SK-N-SH treated with all-trans-retinoic acid at 6 μM for 48 hours (cell line): ENCODE measurements at regions not wholly inside any gene's neighbourhood (a gene's known extent, or its start where the extent isn't known, plus 50 kb on each side); places are given as distances from the start of the nearest gene placed in this dataset.

ENCODE experiments used
- ATAC-seq: fragments of 200-7000 bp; cut with Tn5 transposase; 3 replicates; pipeline ENCODE4 v1.9.1; 2020; ENCODE audit warnings: mild to moderate bottlenecking, moderate library complexity
- ARNTL ChIP-seq: fragments of 450-650 bp; formaldehyde crosslinking; IDR thresholded peaks from 2 replicates; pipeline ENCODE4 v1.5.0; 2020; ENCODE audit warnings: low read depth, mild to moderate bottlenecking, moderate library complexity, borderline replicate concordance
- BACH2 ChIP-seq: fragments of 250-450 bp; sonication (Bioruptor Pico); IDR thresholded peaks from 2 replicates; pipeline ENCODE4 v1.9.0; 2021; ENCODE audit warnings: mild to moderate bottlenecking, borderline replicate concordance
- CSDC2 ChIP-seq: fragments of 250-450 bp; sonication (Bioruptor Pico); IDR thresholded peaks from 2 replicates; pipeline ENCODE4 v1.5.0; 2020; ENCODE audit warnings: mild to moderate bottlenecking, moderate library complexity
- ESRRG ChIP-seq: fragments of 250-450 bp; sonication (Bioruptor Pico); IDR thresholded peaks from 2 replicates; pipeline ENCODE4 v1.6.1; 2021; ENCODE audit warnings: mild to moderate bottlenecking
- ISL1 ChIP-seq: fragments of 250-450 bp; sonication (Bioruptor Pico); IDR thresholded peaks from 2 replicates; pipeline ENCODE4 v2.1.2; 2022; ENCODE audit warnings: mild to moderate bottlenecking, moderate library complexity
- OSR1 ChIP-seq: fragments of 250-450 bp; sonication (Bioruptor Pico); IDR thresholded peaks from 2 replicates; pipeline ENCODE4 v1.8.0; 2022; ENCODE audit warnings: moderate library complexity, mild to moderate bottlenecking, inconsistent platforms
- POU6F1 ChIP-seq: fragments of 250-450 bp; sonication (Bioruptor Pico); IDR thresholded peaks from 2 replicates; pipeline ENCODE4 v1.8.0; 2021; ENCODE audit warnings: low read depth, mild to moderate bottlenecking, moderate library complexity, borderline replicate concordance
- PPARA ChIP-seq: fragments of 250-450 bp; sonication (Bioruptor Pico); IDR thresholded peaks from 2 replicates; pipeline ENCODE4 v1.5.0; 2020; ENCODE audit warnings: mild to moderate bottlenecking, borderline replicate concordance
- RARB ChIP-seq: fragments of 250-450 bp; sonication (Bioruptor Pico); IDR thresholded peaks from 2 replicates; pipeline ENCODE4 v1.8.0; 2021; ENCODE audit warnings: mild to moderate bottlenecking, moderate library complexity
- SNAI2 ChIP-seq: fragments of 250-450 bp; sonication (Bioruptor Pico); IDR thresholded peaks from 2 replicates; pipeline ENCODE4 v1.5.0; 2020; ENCODE audit warnings: mild to moderate bottlenecking, moderate library complexity
- TCF4 ChIP-seq: fragments of 250-450 bp; sonication (Bioruptor Pico); IDR thresholded peaks from 2 replicates; pipeline ENCODE4 v1.8.0; 2021; ENCODE audit warnings: mild to moderate bottlenecking, moderate library complexity, borderline replicate concordance
- TOX ChIP-seq: fragments of 250-450 bp; sonication (Bioruptor Pico); IDR thresholded peaks from 2 replicates; pipeline ENCODE4 v1.8.0; 2021; ENCODE audit warnings: mild to moderate bottlenecking, moderate library complexity, borderline replicate concordance
- ZC3H10 ChIP-seq: fragments of 250-450 bp; sonication (Bioruptor Pico); IDR thresholded peaks from 2 replicates; pipeline ENCODE4 v1.5.1; 2021; ENCODE audit warnings: mild to moderate bottlenecking, moderate library complexity
- ZFP3 ChIP-seq: fragments of 250-450 bp; sonication (Bioruptor Pico); IDR thresholded peaks from 2 replicates; pipeline ENCODE4 v1.5.0; 2020; ENCODE audit warnings: mild to moderate bottlenecking, moderate library complexity
- ZFP30 ChIP-seq: fragments of 450-650 bp; formaldehyde crosslinking; IDR thresholded peaks from 2 replicates; pipeline ENCODE4 v1.5.0; 2022; ENCODE audit warnings: mild to moderate bottlenecking, moderate library complexity
- ZNF565 ChIP-seq: fragments of 450-650 bp; formaldehyde crosslinking; conservative IDR thresholded peaks from 2 replicates; pipeline ENCODE4 v1.5.0; 2020; ENCODE audit warnings: low read depth, mild to moderate bottlenecking, moderate library complexity
- ZNF70 ChIP-seq: fragments of 450-650 bp; formaldehyde crosslinking; IDR thresholded peaks from 2 replicates; pipeline ENCODE4 v1.5.0; 2020; ENCODE audit warnings: mild to moderate bottlenecking, moderate library complexity
- ZNF8 ChIP-seq: fragments of 450-650 bp; formaldehyde crosslinking; IDR thresholded peaks from 2 replicates; pipeline ENCODE4 v1.5.0; 2020; ENCODE audit warnings: mild to moderate bottlenecking, moderate library complexity
- TF ChIP-seq, protein P1 (sequence below): fragments of 250-450 bp; sonication (Bioruptor Pico); IDR thresholded peaks from 2 replicates; pipeline ENCODE4 v1.8.0; 2020; ENCODE audit warnings: mild to moderate bottlenecking, moderate library complexity, borderline replicate concordance

- TF ChIP-seq ZNF70 (CRISPR knock-in tag) (no peak), BACH2 (CRISPR knock-in tag) (no peak), PPARA (CRISPR knock-in tag) (no peak), POU6F1 (no peak), ARNTL (no peak), OSR1 (CRISPR knock-in tag) (no peak), TOX (CRISPR knock-in tag) (no peak), ZNF8 (CRISPR knock-in tag) (no peak), CSDC2 (CRISPR knock-in tag) (no peak), SNAI2 (no peak)
- ATAC-seq, result no peak
These were observed 65.6 kb upstream of the TNR start for GRCh38 chr1:175808999-175809398.

GRCh38 chr1:175808573-175808972 is 65.2 kb upstream of the TNR start:
- no peak for TF ChIP-seq TCF4
- TF ChIP-seq SNAI2, result no peak
- TF ChIP-seq, protein P1, sequence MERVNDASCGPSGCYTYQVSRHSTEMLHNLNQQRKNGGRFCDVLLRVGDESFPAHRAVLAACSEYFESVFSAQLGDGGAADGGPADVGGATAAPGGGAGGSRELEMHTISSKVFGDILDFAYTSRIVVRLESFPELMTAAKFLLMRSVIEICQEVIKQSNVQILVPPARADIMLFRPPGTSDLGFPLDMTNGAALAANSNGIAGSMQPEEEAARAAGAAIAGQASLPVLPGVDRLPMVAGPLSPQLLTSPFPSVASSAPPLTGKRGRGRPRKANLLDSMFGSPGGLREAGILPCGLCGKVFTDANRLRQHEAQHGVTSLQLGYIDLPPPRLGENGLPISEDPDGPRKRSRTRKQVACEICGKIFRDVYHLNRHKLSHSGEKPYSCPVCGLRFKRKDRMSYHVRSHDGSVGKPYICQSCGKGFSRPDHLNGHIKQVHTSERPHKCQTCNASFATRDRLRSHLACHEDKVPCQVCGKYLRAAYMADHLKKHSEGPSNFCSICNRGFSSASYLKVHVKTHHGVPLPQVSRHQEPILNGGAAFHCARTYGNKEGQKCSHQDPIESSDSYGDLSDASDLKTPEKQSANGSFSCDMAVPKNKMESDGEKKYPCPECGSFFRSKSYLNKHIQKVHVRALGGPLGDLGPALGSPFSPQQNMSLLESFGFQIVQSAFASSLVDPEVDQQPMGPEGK (CRISPR knock-in tag), result no peak
- TF ChIP-seq ZNF70 (CRISPR knock-in tag), result no peak
- TF ChIP-seq ESRRG (CRISPR knock-in tag), result no peak
- TF ChIP-seq POU6F1, result no peak
- no peak for TF ChIP-seq ZC3H10 (CRISPR knock-in tag)
- TF ChIP-seq RARB, result no peak
- TF ChIP-seq BACH2 (CRISPR knock-in tag), result no peak
- no peak for TF ChIP-seq OSR1 (CRISPR knock-in tag)
- TF ChIP-seq PPARA (CRISPR knock-in tag), result no peak
- TF ChIP-seq ISL1 (CRISPR knock-in tag), result no peak
- TF ChIP-seq ZNF565 (CRISPR knock-in tag), result no peak
- no peak for TF ChIP-seq ZFP30 (CRISPR knock-in tag)
- no peak for TF ChIP-seq TOX (CRISPR knock-in tag)
- TF ChIP-seq ZFP3, result no peak

GRCh38 chr1:175804561-175804960 is 61.2 kb upstream of the TNR start:
- TF ChIP-seq TCF4 (peak; percentile 38; the same call in 1 of the 2 replicates), ZNF565 (CRISPR knock-in tag) (no peak)
- ATAC-seq, result no peak

More at GRCh38 chr1:175808573-175808972, 65.2 kb upstream of the TNR start:
- ATAC-seq, result no peak

DNA sequence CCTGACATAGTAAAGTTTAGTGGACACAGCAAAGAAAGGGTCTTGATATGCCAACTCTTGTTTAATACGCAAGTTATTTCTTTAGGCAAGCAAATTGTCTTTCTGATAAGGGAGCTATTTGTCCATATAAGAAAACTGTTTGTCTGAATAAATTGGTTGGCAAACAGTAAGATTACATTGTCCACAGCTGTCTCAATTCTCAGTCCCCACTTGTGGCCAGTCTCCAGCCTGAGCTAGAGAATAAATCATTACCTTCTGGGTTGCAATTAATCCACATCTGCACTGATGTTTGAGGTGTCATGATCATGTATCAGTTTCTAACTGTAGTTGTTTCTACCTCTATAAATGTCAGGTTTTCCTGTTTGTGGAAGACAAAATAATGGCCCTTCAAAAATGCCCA is 60.0 kb upstream of the TNR start:
- TF ChIP-seq SNAI2 (no peak), RARB (no peak), ZNF565 (CRISPR knock-in tag) (no peak), POU6F1 (no peak), CSDC2 (CRISPR knock-in tag) (no peak), BACH2 (CRISPR knock-in tag) (no peak), ESRRG (CRISPR knock-in tag) (no peak), ZNF70 (CRISPR knock-in tag) (no peak)
- TF ChIP-seq, all 23 proteins: peak for 0
- no peak for ATAC-seq

DNA sequence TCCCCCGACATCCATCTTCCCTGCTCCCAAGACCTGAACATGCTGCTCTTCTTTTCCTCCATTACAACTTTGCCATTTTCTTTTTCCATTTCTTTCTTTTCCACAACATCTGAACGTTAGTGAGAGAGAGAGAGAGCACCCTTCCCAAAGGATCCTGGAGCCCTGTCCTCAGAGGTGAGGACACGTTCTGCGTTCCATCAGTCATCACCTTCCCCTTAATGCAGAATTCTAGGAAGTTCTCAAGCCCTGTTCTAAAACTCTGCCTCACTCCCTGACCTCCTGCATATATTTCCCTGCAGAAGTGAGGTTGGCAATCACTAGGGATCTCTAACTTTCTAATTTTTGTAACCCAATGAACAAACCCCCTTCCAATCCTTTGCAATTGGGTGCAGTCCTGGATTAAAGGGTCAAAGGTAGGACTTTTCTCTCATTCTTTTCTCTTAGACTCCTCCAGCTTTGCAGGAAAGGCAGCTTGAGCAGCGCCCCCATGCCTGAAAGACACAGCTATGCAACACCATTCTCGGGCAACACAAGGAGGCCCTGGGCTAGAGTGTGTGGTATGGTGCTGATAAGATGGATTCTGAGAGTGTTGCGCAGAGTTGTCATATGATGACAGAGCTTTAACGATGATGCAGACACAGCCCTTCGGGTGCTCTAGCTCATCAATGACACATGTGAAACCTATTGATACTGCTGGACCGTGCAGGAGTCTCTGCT is 59.2 kb upstream of the TNR start:
- TF ChIP-seq RARB, result no peak
- TF ChIP-seq ARNTL, result no peak
- TF ChIP-seq SNAI2, result no peak
- no peak for TF ChIP-seq ISL1 (CRISPR knock-in tag)
- ATAC-seq, result no peak
